Endothelial cell of umbilical vein (primary cell): ENCODE measurements at regions not wholly inside any gene's neighbourhood (a gene's known extent, or its start where the extent isn't known, plus 50 kb on each side); places are given as distances from the start of the nearest gene placed in this dataset.

Experiments
- BruUV-seq: library from RNA; stranded (reverse); fragments of 400-500 nt; replicated peaks from 2 replicates; lab custom pipeline; 2021; lab: Mats Ljungman, UMichigan
- CTCF ChIA-PET: fragments of 300-600, 350-600 bp; sonication (Branson Sonifier 250); formaldehyde crosslinking; loops from one replicate; lab custom pipeline; 2021; ENCODE audit warnings: antibody characterized with exemption, inconsistent platforms; lab: Charles Lee
- POLR2A ChIA-PET: fragments of 300-600, 350-600 bp; sonication (Branson Sonifier 250); formaldehyde crosslinking; loops from one replicate; lab custom pipeline; 2021; ENCODE audit warnings: antibody characterized with exemption, inconsistent platforms; lab: Charles Lee
- DNase-seq: peaks from one replicate; pipeline ENCODE4 v3.0.0-alpha.2; 2011; ENCODE audit warnings: low read depth, low spot score
- FAIRE-seq: peaks from 2 replicates; lab custom pipeline; 2011; peaks lifted over from hg19 to GRCh38; lab: Jason Lieb, UNC
- H2AFZ ChIP-seq: 2 replicates; pipeline ENCODE4 v1.6.0; 2012; ENCODE audit warnings: low read depth, low read length, control low read depth, inconsistent platforms
- H3K27ac ChIP-seq: 2 replicates; pipeline ENCODE4 v1.5.1; 2011; ENCODE audit warnings: low read depth, mild to moderate bottlenecking, control low read depth, low read length, moderate library complexity; ENCODE audit not compliant: insufficient read depth
- H3K27me3 ChIP-seq, 2 experiments: 2 replicates each; pipeline versions ENCODE4 v1.6.0 to v1.6.1; 2011; ENCODE audit warnings: low read length in 2 of 2, mixed read lengths in 1 of 2; ENCODE audit not compliant: control insufficient read depth in 2 of 2, insufficient read depth in 2 of 2
- H3K36me3 ChIP-seq, 2 experiments: 2 replicates in 1 of 2; 3 replicates in 1 of 2; pipeline ENCODE4 v1.5.1; 2011; ENCODE audit warnings: low read length in 2 of 2, mild to moderate bottlenecking in 1 of 2, moderate library complexity in 1 of 2; ENCODE audit not compliant: control insufficient read depth in 2 of 2, insufficient read depth in 2 of 2; ENCODE audit errors: extremely low read depth in 1 of 2
- H3K4me1 ChIP-seq: 3 replicates; pipeline ENCODE4 v1.5.1; 2011; ENCODE audit warnings: mild to moderate bottlenecking, low read length; ENCODE audit not compliant: control insufficient read depth, insufficient read depth; ENCODE audit errors: extremely low read depth
- H3K4me2 ChIP-seq: 2 replicates; pipeline ENCODE4 v1.6.1; 2011; ENCODE audit warnings: low read length, control low read depth, mixed read lengths; ENCODE audit not compliant: insufficient read depth
- H3K4me3 ChIP-seq, 3 experiments: fragments of 200-600 bp in 1 of 3; sonication (generic), shearing (Covaris generic) in 1 of 3; replicated peaks in 1 of 3; 2 replicates each; pipeline ENCODE4 v1.5.1; 2011 to 2016; ENCODE audit warnings: control low read depth in 3 of 3, low read length in 3 of 3, mild to moderate bottlenecking in 2 of 3, inconsistent platforms in 1 of 3, low read depth in 1 of 3, moderate library complexity in 1 of 3; ENCODE audit not compliant: insufficient read depth in 1 of 3
- H3K79me2 ChIP-seq: 2 replicates; pipeline ENCODE4 v1.6.0; 2012; ENCODE audit warnings: low read length, inconsistent platforms; ENCODE audit not compliant: control insufficient read depth, insufficient read depth
- H3K9ac ChIP-seq: replicated peaks from 2 replicates; pipeline ENCODE3; 2011; ENCODE audit warnings: low read length, control low read depth; ENCODE audit not compliant: insufficient read depth; ENCODE audit errors: extremely low read depth
- H3K9me1 ChIP-seq: replicated peaks from 3 replicates; pipeline ENCODE4 v1.6.0; 2011; ENCODE audit warnings: mild to moderate bottlenecking, low read length; ENCODE audit not compliant: control insufficient read depth, insufficient read depth; ENCODE audit errors: extremely low read depth
- H3K9me3 ChIP-seq: replicated peaks from 2 replicates; pipeline ENCODE4 v1.5.1; 2012; ENCODE audit warnings: low read length, inconsistent platforms; ENCODE audit not compliant: control insufficient read depth, insufficient read depth
- H4K20me1 ChIP-seq: replicated peaks from 2 replicates; pipeline ENCODE3; 2011; ENCODE audit warnings: mild to moderate bottlenecking, low read length; ENCODE audit not compliant: control insufficient read depth, insufficient read depth; ENCODE audit errors: extremely low read depth
- CTCF ChIP-seq, 2 donors: IDR thresholded peaks; 1 replicate in 1 of 2; 2 replicates in 1 of 2; pipeline ENCODE4 v1.5.1; 2011; ENCODE audit warnings: low read length in 2 of 2, mild to moderate bottlenecking in 2 of 2, moderate library complexity in 2 of 2, control low read depth in 1 of 2, inconsistent platforms in 1 of 2, low read depth in 1 of 2; ENCODE audit not compliant: insufficient read depth in 1 of 2; ENCODE audit errors: extremely low read depth in 1 of 2
- EZH2 ChIP-seq: IDR thresholded peaks from 2 replicates; pipeline ENCODE4 v1.6.1; 2012; ENCODE audit warnings: borderline replicate concordance, low read depth, mild to moderate bottlenecking, moderate library complexity, low read length, inconsistent platforms; ENCODE audit not compliant: severe bottlenecking
- FOS ChIP-seq: IDR thresholded peaks from 2 replicates; pipeline ENCODE4 v1.6.1; 2011; ENCODE audit warnings: mild to moderate bottlenecking, low read length, moderate library complexity, borderline replicate concordance; ENCODE audit not compliant: insufficient read depth
- GATA2 ChIP-seq: IDR thresholded peaks from 2 replicates; pipeline ENCODE4 v1.7.0; 2011; ENCODE audit warnings: low read depth, mild to moderate bottlenecking, moderate library complexity, mixed read lengths, low read length; ENCODE audit not compliant: insufficient read length, insufficient read depth
- JUN ChIP-seq: IDR thresholded peaks from 2 replicates; pipeline ENCODE4 v1.6.1; 2011; ENCODE audit warnings: borderline replicate concordance, low read depth; ENCODE audit not compliant: insufficient read length, insufficient read depth
- MAX ChIP-seq: IDR thresholded peaks from 2 replicates; pipeline ENCODE4 v1.6.1; 2011; ENCODE audit not compliant: insufficient read depth, insufficient read length
- MYC ChIP-seq: IDR thresholded peaks from one replicate; pipeline ENCODE4 v1.6.1; 2011; ENCODE audit warnings: mild to moderate bottlenecking, low read depth, low read length
- POLR2A ChIP-seq: IDR thresholded peaks from 2 replicates; pipeline ENCODE4 v1.6.1; 2012; ENCODE audit warnings: low read depth, mild to moderate bottlenecking, control low read depth, low read length
- POLR2AphosphoS5 ChIP-seq: IDR thresholded peaks from 2 replicates; pipeline ENCODE4 v1.6.1; 2012; ENCODE audit warnings: low read depth, mild to moderate bottlenecking, control low read depth, low read length, moderate library complexity; ENCODE audit not compliant: insufficient read depth
- dilution Hi-C: fragments of 300-500 bp; cut with MboI; formaldehyde crosslinking; loops from one replicate; pipeline ENCODE4 v1.15.0; 2019; ENCODE audit warnings: low sequenced_read_pairs; ENCODE audit not compliant: extremely low pct_ligation_motif_present
- intact Hi-C: fragments of 100-400 bp; cut with micrococcal nuclease; formaldehyde crosslinking; loops from one replicate; pipeline ENCODE4 v1.10.0; 2022

GRCh38 chr5:51731421-51732029 is 348.3 kb downstream of the ISL1 start:
- dilution Hi-C loops, result no loop called here
- H3K27ac ChIP-seq, result no peak overlapping the region
- H2AFZ ChIP-seq, result no peak overlapping the region
- CTCF ChIA-PET, result interaction anchor here (1.3 kb wide), 1 partner anchor 768 kb away, joined by 4 read pairs; no protein-coding TSS in a partner anchor
- DNase-seq, result peak; percentile 49
- no peaks in the 10 kb centered on the region for H3K9me1 ChIP-seq
- no peak overlapping the region for H3K4me3 ChIP-seq
- H3K4me2 ChIP-seq, result no peak overlapping the region
- BruUV-seq, result no TSS peak
- no peak for TF ChIP-seq GATA2
- TF ChIP-seq FOS, result peak; percentile 8
- no peak for TF ChIP-seq POLR2A
- H3K79me2 ChIP-seq, result no peaks in the 10 kb centered on the region
- no peak for FAIRE-seq
- no peaks in the 10 kb centered on the region for H3K4me1 ChIP-seq
- POLR2A ChIA-PET, result no interaction called here
- no peaks in the 10 kb centered on the region for H3K36me3 ChIP-seq
- H3K9ac ChIP-seq, result no peak overlapping the region
- intact Hi-C loops, result no loop called here
- H4K20me1 ChIP-seq, result no peaks in the 10 kb centered on the region
- H3K9me3 ChIP-seq, result no peaks in the 10 kb centered on the region
- no peaks in the 10 kb centered on the region for H3K27me3 ChIP-seq

- Histone ChIP-seq H3K9me3 (no peaks in the 10 kb centered on the region), H3K27me3 (no peaks in the 10 kb centered on the region), H4K20me1 (no peaks in the 10 kb centered on the region), H2AFZ (no peak overlapping the region), H3K27ac (no peak overlapping the region), H3K79me2 (no peaks in the 10 kb centered on the region), H3K4me1 (no peaks in the 10 kb centered on the region), H3K4me3 (no peak overlapping the region), H3K36me3 (no peaks in the 10 kb centered on the region), H3K4me2 (no peak overlapping the region), H3K9ac (no peak overlapping the region), H3K9me1 (no peaks in the 10 kb centered on the region)
- ChIA-PET CTCF (interaction anchor here (1.3 kb wide), 1 partner anchor 769 kb away, joined by 4 read pairs; no protein-coding TSS in a partner anchor), POLR2A (no interaction called here)
- no peak for FAIRE-seq
- DNase-seq, result no peak
- dilution Hi-C loops (no loop called here), intact Hi-C loops (no loop called here)
- no TSS peak for BruUV-seq
- TF ChIP-seq GATA2 (no peak), POLR2AphosphoS5 (no peak), POLR2A (no peak), EZH2 (no peak), MYC (no peak), FOS (no peak), JUN (no peak), CTCF (IDR thresholded peaks at IDR 0.05; ENCODE audit: extremely low read depth in 1 of 2, insufficient read depth in 1 of 2, low read depth in 1 of 2, low read length in 2 of 2) (no peak), MAX (no peak)
These were observed 349.1 kb downstream of the ISL1 start for GRCh38 chr5:51732304-51732703.
